K562 (cell line): ENCODE measurements at regions not wholly inside any gene's neighbourhood (a gene's known extent, or its start where the extent isn't known, plus 50 kb on each side); places are given as distances from the start of the nearest gene placed in this dataset.

ENCODE experiments used
- ATAC-seq: fragments of 200-7000 bp; cut with Tn5 transposase; 3 replicates; pipeline ENCODE4 v1.9.1; 2020; ENCODE audit warnings: moderate library complexity
- BruUV-seq: library from RNA; stranded (reverse); fragments of 400-500 nt; replicated peaks from 2 replicates; lab custom pipeline; 2021; lab: Mats Ljungman, UMichigan
- CTCF ChIA-PET: fragments of 300-600 bp; formaldehyde crosslinking; extraction: SDS; loops from one replicate; lab custom pipeline; 2021; ENCODE audit warnings: low intra/inter-chr PET ratio; lab: Yijun Ruan, JAX
- POLR2A ChIA-PET: fragments of 300-600, 350-650 bp; sonication (Branson Sonifier 250); formaldehyde crosslinking; extraction: SDS; loops from one replicate; lab custom pipeline; 2021; ENCODE audit warnings: antibody characterized with exemption, inconsistent platforms; lab: Yijun Ruan, JAX
- DNase-seq, 4 experiments: peaks; one replicate each; pipeline versions ENCODE4 v3.0.0 to v3.0.0-alpha.2; 2011 to 2018; ENCODE audit warnings: low spot score in 3 of 4, mixed read lengths in 3 of 4; ENCODE audit errors: extremely low read depth in 1 of 4
- FAIRE-seq: peaks from 2 replicates; lab custom pipeline; 2011; peaks lifted over from hg19 to GRCh38; lab: Jason Lieb, UNC
- H2AFZ ChIP-seq: 2 replicates; pipeline ENCODE4 v1.6.0; 2011; ENCODE audit warnings: low read depth, low read length, control low read depth, inconsistent platforms
- H3K27ac ChIP-seq: fragments of 200-600 bp; 3 replicates; pipeline ENCODE4 v1.8.0; 2011; ENCODE audit warnings: low read depth, mild to moderate bottlenecking, control low read depth, inconsistent platforms, low read length, moderate library complexity, mixed read lengths; ENCODE audit errors: extremely low read depth
- H3K27me3 ChIP-seq, 2 experiments: fragments of 300-600 bp in 1 of 2; 2 replicates in 1 of 2; 3 replicates in 1 of 2; pipeline versions ENCODE4 v1.6.0 to v1.8.0; 2011; ENCODE audit warnings: inconsistent platforms in 2 of 2, low read length in 2 of 2, mild to moderate bottlenecking in 1 of 2, mixed read lengths in 1 of 2, moderate library complexity in 1 of 2; ENCODE audit not compliant: control insufficient read depth in 2 of 2, insufficient read depth in 2 of 2
- H3K36me3 ChIP-seq: fragments of 300-600 bp; 3 replicates; pipeline ENCODE4 v1.8.0; 2011; ENCODE audit warnings: mild to moderate bottlenecking, low read length, inconsistent platforms; ENCODE audit not compliant: control insufficient read depth, insufficient read depth
- H3K4me1 ChIP-seq, 2 experiments: fragments of 200-600 bp in 1 of 2; replicated peaks in 1 of 2; 2 replicates in 1 of 2; 3 replicates in 1 of 2; pipeline versions ENCODE4 v1.5.1 to v1.8.0; 2011; ENCODE audit warnings: inconsistent platforms in 2 of 2, low read length in 2 of 2, mild to moderate bottlenecking in 1 of 2, mixed read lengths in 1 of 2, moderate library complexity in 1 of 2; ENCODE audit not compliant: control insufficient read depth in 2 of 2, insufficient read depth in 2 of 2
- H3K4me2 ChIP-seq: 2 replicates; pipeline ENCODE4 v1.6.1; 2011; ENCODE audit warnings: low read length, control low read depth, inconsistent platforms, mixed read lengths; ENCODE audit not compliant: insufficient read depth
- H3K4me3 ChIP-seq: fragments of 200-600 bp; sonication (generic), shearing (Covaris generic); 2 replicates; pipeline ENCODE4 v1.5.1; 2016; ENCODE audit warnings: control low read depth, inconsistent platforms
- H3K79me2 ChIP-seq: fragments of 200-600 bp; 3 replicates; pipeline ENCODE4 v1.8.0; 2011; ENCODE audit warnings: low read length, inconsistent platforms; ENCODE audit not compliant: control insufficient read depth, insufficient read depth
- H3K9ac ChIP-seq, 2 experiments: 2 replicates each; pipeline versions ENCODE4 v1.6.0 to v1.6.1; 2011; ENCODE audit warnings: low read depth in 2 of 2, low read length in 2 of 2, control low read depth in 1 of 2, inconsistent platforms in 1 of 2, mild to moderate bottlenecking in 1 of 2, mixed read lengths in 1 of 2; ENCODE audit not compliant: insufficient read depth in 1 of 2
- H3K9me1 ChIP-seq: one replicate; pipeline ENCODE4 v1.6.0; 2011; ENCODE audit warnings: inconsistent platforms, mild to moderate bottlenecking, low read length, moderate library complexity; ENCODE audit not compliant: control insufficient read depth, insufficient read depth
- H3K9me3 ChIP-seq: replicated peaks from 2 replicates; pipeline ENCODE4 v1.5.1; 2011; ENCODE audit warnings: low read depth, low read length, inconsistent platforms; ENCODE audit not compliant: control insufficient read depth, insufficient read depth
- H4K20me1 ChIP-seq: replicated peaks from 2 replicates; pipeline ENCODE4 v1.6.1; 2011; ENCODE audit warnings: low read length, inconsistent platforms, mixed read lengths; ENCODE audit not compliant: control insufficient read depth, insufficient read depth
- ATF3 ChIP-seq, 2 experiments: fragments of 450-650 bp in 1 of 2; sonication (generic) in 1 of 2; formaldehyde crosslinking in 1 of 2; IDR thresholded peaks in 1 of 2; conservative IDR thresholded peaks in 1 of 2; 2 replicates each; pipeline versions ENCODE4 v1.6.1 to v1.8.1; 2016 to 2023; ENCODE audit warnings: mild to moderate bottlenecking in 2 of 2, moderate library complexity in 2 of 2, inconsistent platforms in 1 of 2, missing genetic modification reagents in 1 of 2
- CLOCK ChIP-seq: fragments of 250-450 bp; sonication (Bioruptor Pico); IDR thresholded peaks from 2 replicates; pipeline ENCODE4 v1.4.0; 2020; ENCODE audit warnings: mild to moderate bottlenecking, moderate library complexity, borderline replicate concordance
- CTBP1 ChIP-seq: fragments of 450-650 bp; IDR thresholded peaks from 2 replicates; pipeline ENCODE4 v1.6.1; 2016; ENCODE audit warnings: borderline replicate concordance
- ILF3 ChIP-seq: fragments of 450-650 bp; IDR thresholded peaks from 2 replicates; pipeline ENCODE4 v1.6.1; 2018; ENCODE audit warnings: antibody characterized with exemption, mild to moderate bottlenecking, moderate library complexity, borderline replicate concordance
- KLF16 ChIP-seq: IDR thresholded peaks from 2 replicates; pipeline ENCODE4 v1.6.1; 2016; ENCODE audit warnings: antibody characterized with exemption
- ZNF197 ChIP-seq: fragments of 200-800 bp; sonication (Bioruptor generic); IDR thresholded peaks from 2 replicates; pipeline ENCODE4 v1.6.1; 2016; ENCODE audit warnings: low read depth, missing genetic modification characterization, missing compliant biosample characterization
- ZNF407 ChIP-seq: fragments of 450-650 bp; IDR thresholded peaks from 2 replicates; pipeline ENCODE4 v1.6.1; 2016; ENCODE audit warnings: low read depth
- ZNF695 ChIP-seq: fragments of 450-650 bp; formaldehyde crosslinking; IDR thresholded peaks from 2 replicates; pipeline ENCODE4 v1.4.0; 2020; ENCODE audit warnings: mild to moderate bottlenecking, moderate library complexity
- ZNF699 ChIP-seq: fragments of 250-450 bp; sonication (Bioruptor Pico); IDR thresholded peaks from 2 replicates; pipeline ENCODE4 v1.8.0; 2021; ENCODE audit warnings: mild to moderate bottlenecking, moderate library complexity; ENCODE audit not compliant: insufficient replicate concordance
- WGBS: fragments of 100-300 bp; shearing (Covaris generic); methylation state at CpG from one replicate; pipeline ENCODE4 v1.1.6; 2016; ENCODE audit warnings: low coverage, mixed read lengths; ENCODE audit not compliant: insufficient coverage; ENCODE audit errors: missing lambda C conversion rate; 5-methylcytosine and 5-hydroxymethylcytosine counted together
- in situ Hi-C: fragments of 300-500 bp; cut with MboI; formaldehyde crosslinking; loops from 4 replicates; pipeline ENCODE4 v1.15.0; 2018; ENCODE audit warnings: inconsistent platforms, mixed read lengths
- intact Hi-C: fragments of 100-400 bp; cut with micrococcal nuclease; formaldehyde crosslinking; loops from 2 replicates; pipeline ENCODE4 v1.14.2; 2022

GRCh38 chr21:34197561-34197960 lies 124.2 kb downstream of the MRPS6 start:
- no peak overlapping the region for H3K9ac ChIP-seq
- no peaks in the 10 kb centered on the region for H3K27me3 ChIP-seq
- no peak for FAIRE-seq
- WGBS: 30% methylated on average over 3 of the region's 3 CpGs
- no peak for DNase-seq
- no peaks in the 10 kb centered on the region; the same call in 1 of the 2 replicates for H3K9me3 ChIP-seq
- H3K27ac ChIP-seq: no peak overlapping the region
- no peak for ATAC-seq
- H3K4me1 ChIP-seq: peaks cover 8 to 9% of the 10 kb centered on the region in 2 experiments; a peak in 4 of 5 replicates
- H3K4me3 ChIP-seq: no peak overlapping the region
- ChIA-PET POLR2A (interaction anchor here (1.5 kb wide), 2 partner anchors 13 to 274 kb away, joined by 3 to 4 read pairs; no protein-coding TSS in a partner anchor), CTCF (no interaction called here)
- no peak overlapping the region for H2AFZ ChIP-seq
- H4K20me1 ChIP-seq: no peaks in the 10 kb centered on the region
- intact Hi-C loops: no loop called here
- no peaks in the 10 kb centered on the region for H3K36me3 ChIP-seq
- in situ Hi-C loops: no loop called here
- no peaks in the 10 kb centered on the region for H3K9me1 ChIP-seq
- H3K4me2 ChIP-seq: no peak overlapping the region
- BruUV-seq: no TSS peak
- no peaks in the 10 kb centered on the region for H3K79me2 ChIP-seq
- TF ChIP-seq ZNF699 (CRISPR knock-in tag): no peak
- TF ChIP-seq ZNF695 (CRISPR knock-in tag): no peak
- no peak for TF ChIP-seq ATF3 (IDR thresholded peaks at IDR 0.05)
- TF ChIP-seq ATF3 (CRISPR knock-in tag; conservative IDR thresholded peaks at IDR 0.05): no peak
- TF ChIP-seq ZNF197: no peak
- no peak for TF ChIP-seq CTBP1
- no peak for TF ChIP-seq ILF3
- TF ChIP-seq ZNF407: no peak
- no peak for TF ChIP-seq CLOCK
- TF ChIP-seq KLF16: no peak
